ENCODE measurements at regions not wholly inside any gene's neighbourhood (a gene's known extent, or its start where the extent isn't known, plus 50 kb on each side); places are given as distances from the start of the nearest gene placed in this dataset.

GRCh38 chr2:4256351-4256750 lies 553.0 kb downstream of the DCDC2C start (continued):
- no peak for TF ChIP-seq MYNN (tag by site-specific recombination; IDR thresholded peaks at IDR 0.05; ENCODE audit: borderline replicate concordance)
- TF ChIP-seq ZNF585B (tag by site-specific recombination; IDR thresholded peaks at IDR 0.05): no peak

- Histone ChIP-seq H3K27ac (ENCODE audit: extremely low read depth, low read depth, low read length) (no peak overlapping the region), H3K4me1 (ENCODE audit: control insufficient read depth, insufficient read depth, low read length) (no peaks in the 10 kb centered on the region), H3K9me3 (ENCODE audit: control insufficient read depth, insufficient read depth, low read depth, low read length) (no peaks in the 10 kb centered on the region), H3K36me3 (ENCODE audit: control insufficient read depth in 2 of 2, insufficient read depth in 1 of 2, low read length in 2 of 2) (no peaks in the 10 kb centered on the region), H3K4me3 (ENCODE audit: low read depth, low read length) (no peak overlapping the region)
- POLR2A ChIA-PET: no interaction called here
- TF ChIP-seq ZNF629 (tag by site-specific recombination; IDR thresholded peaks at IDR 0.05) (peak; percentile 71), ZBTB21 (tag by site-specific recombination; IDR thresholded peaks at IDR 0.05) (peak; percentile 44; the same call in 1 of the 2 replicates), ZBTB1 (tag by site-specific recombination; IDR thresholded peaks at IDR 0.05) (no peak), WT1 (tag by site-specific recombination; IDR thresholded peaks at IDR 0.05) (no peak)
- CTCF ChIA-PET: no interaction called here
These were observed 555.2 kb downstream of the DCDC2C start for GRCh38 chr2:4258563-4258962.

- Histone ChIP-seq H3K4me1 (ENCODE audit: control insufficient read depth, insufficient read depth, low read length) (no peaks in the 10 kb centered on the region), H3K4me3 (ENCODE audit: low read depth, low read length) (no peak overlapping the region), H3K9me3 (ENCODE audit: control insufficient read depth, insufficient read depth, low read depth, low read length) (no peaks in the 10 kb centered on the region), H3K27ac (ENCODE audit: extremely low read depth, low read depth, low read length) (no peak overlapping the region), H3K36me3 (ENCODE audit: control insufficient read depth in 2 of 2, insufficient read depth in 1 of 2, low read length in 2 of 2) (no peaks in the 10 kb centered on the region)
- CTCF ChIA-PET: no interaction called here
- TF ChIP-seq ZNF449 (tag by site-specific recombination; IDR thresholded peaks at IDR 0.05): no peak
- no peak for TF ChIP-seq EGR2 (tag by site-specific recombination; IDR thresholded peaks at IDR 0.05; ENCODE audit: low read depth)
- no peak for TF ChIP-seq ZNF510 (tag by site-specific recombination; IDR thresholded peaks at IDR 0.05; ENCODE audit: insufficient replicate concordance)
- TF ChIP-seq ZNF561 (tag by site-specific recombination; IDR thresholded peaks at IDR 0.05; ENCODE audit: borderline replicate concordance): no peak
- no peak for TF ChIP-seq ZNF138 (tag by site-specific recombination; IDR thresholded peaks at IDR 0.05; ENCODE audit: borderline replicate concordance)
- no peak for TF ChIP-seq ZNF792 (tag by site-specific recombination; IDR thresholded peaks at IDR 0.05)
- TF ChIP-seq GLIS2 (tag by site-specific recombination; IDR thresholded peaks at IDR 0.05): no peak
- POLR2A ChIA-PET: no interaction called here
These were observed 562.6 kb downstream of the DCDC2C start for GRCh38 chr2:4265936-4266335.

GRCh38 chr2:4269885-4270284 lies 566.5 kb downstream of the DCDC2C start:
- CTCF ChIA-PET: no interaction called here
- no peak for TF ChIP-seq PRDM1 (tag by site-specific recombination; IDR thresholded peaks at IDR 0.05)
- no peak for TF ChIP-seq KLF8 (tag by site-specific recombination; IDR thresholded peaks at IDR 0.05)
- no peak for TF ChIP-seq ZNF830 (tag by site-specific recombination; IDR thresholded peaks at IDR 0.05; ENCODE audit: low read depth)
- TF ChIP-seq SETDB1 (IDR thresholded peaks at IDR 0.05; ENCODE audit: insufficient read length, low read length): no peak
- TF ChIP-seq ZNF560 (tag by site-specific recombination; IDR thresholded peaks at IDR 0.05; ENCODE audit: borderline replicate concordance): no peak
- TF ChIP-seq ZNF18 (tag by site-specific recombination; IDR thresholded peaks at IDR 0.05): no peak
- TF ChIP-seq SP7 (tag by site-specific recombination; IDR thresholded peaks at IDR 0.05): no peak

More at GRCh38 chr2:4269885-4270284, 566.5 kb downstream of the DCDC2C start:
- H3K4me1 ChIP-seq (ENCODE audit: control insufficient read depth, insufficient read depth, low read length): no peaks in the 10 kb centered on the region
- H3K36me3 ChIP-seq (ENCODE audit: control insufficient read depth in 2 of 2, insufficient read depth in 1 of 2, low read length in 2 of 2): no peaks in the 10 kb centered on the region
- H3K9me3 ChIP-seq (ENCODE audit: control insufficient read depth, insufficient read depth, low read depth, low read length): no peaks in the 10 kb centered on the region
- no peak overlapping the region for H3K4me3 ChIP-seq (ENCODE audit: low read depth, low read length)
- no peak overlapping the region for H3K27ac ChIP-seq (ENCODE audit: extremely low read depth, low read depth, low read length)
- POLR2A ChIA-PET: no interaction called here
